HepG2 (cell line): ENCODE measurements at regions not wholly inside any gene's neighbourhood (a gene's known extent, or its start where the extent isn't known, plus 50 kb on each side); places are given as distances from the start of the nearest gene placed in this dataset.

Source experiments
- AKAP8 ChIP-seq: sonication (generic); formaldehyde crosslinking; IDR thresholded peaks from 2 replicates; pipeline ENCODE4 v1.5.1; 2020; ENCODE audit warnings: mild to moderate bottlenecking, missing genetic modification reagents
- PCBP2 ChIP-seq: fragments of 200-400 bp; formaldehyde crosslinking; optimal IDR thresholded peaks from 2 replicates; pipeline ENCODE3; 2018; ENCODE audit warnings: low read length, low read depth; ENCODE audit not compliant: poor library complexity, severe bottlenecking
- PRPF4 ChIP-seq: fragments of 200-400 bp; formaldehyde crosslinking; IDR thresholded peaks from 2 replicates; pipeline ENCODE4 v1.6.1; 2016; ENCODE audit warnings: low read length, low read depth; ENCODE audit not compliant: poor library complexity, severe bottlenecking
- RAD21 ChIP-seq: fragments of 450-650 bp; formaldehyde crosslinking; IDR thresholded peaks from 2 replicates; pipeline ENCODE4 v1.5.0; 2020; ENCODE audit warnings: mild to moderate bottlenecking
- SUZ12 ChIP-seq: fragments of 150-350 bp; IDR thresholded peaks from 2 replicates; pipeline ENCODE4 v1.6.1; 2014; ENCODE audit warnings: low read depth, low read length
- ZNF232 ChIP-seq: sonication (generic); formaldehyde crosslinking; IDR thresholded peaks from 2 replicates; pipeline ENCODE4 v1.4.0; 2020; ENCODE audit warnings: missing genetic modification reagents, borderline replicate concordance
- ZNF644 ChIP-seq: IDR thresholded peaks from 2 replicates; pipeline ENCODE4 v1.6.1; 2016; ENCODE audit warnings: low read depth
- TF ChIP-seq, protein P1 (sequence below), 2 experiments: sonication (generic) in 1 of 2; formaldehyde crosslinking in 1 of 2; IDR thresholded peaks; 2 replicates each; pipeline versions ENCODE4 v1.4.0 to v1.6.1; 2018 to 2020; ENCODE audit warnings: missing genetic modification reagents in 2 of 2, borderline replicate concordance in 1 of 2, low read depth in 1 of 2, mild to moderate bottlenecking in 1 of 2, missing biosample characterization in 1 of 2
- TF ChIP-seq, protein P2 (sequence below): sonication (generic); formaldehyde crosslinking; IDR thresholded peaks from 2 replicates; pipeline ENCODE4 v1.4.0; 2020; ENCODE audit warnings: missing genetic modification reagents, borderline replicate concordance
- TF ChIP-seq, protein P3 (sequence below): sonication (generic); formaldehyde crosslinking; IDR thresholded peaks from 2 replicates; pipeline ENCODE4 v1.5.1; 2020; ENCODE audit warnings: mild to moderate bottlenecking, missing genetic modification reagents
- TF ChIP-seq, protein P4 (sequence below): IDR thresholded peaks from 2 replicates; pipeline ENCODE4 v1.6.1; 2012; ENCODE audit warnings: inconsistent platforms
- TF ChIP-seq, protein P5 (sequence below): sonication (generic); formaldehyde crosslinking; IDR thresholded peaks from 2 replicates; pipeline ENCODE4 v1.5.0; 2020; ENCODE audit warnings: mild to moderate bottlenecking, missing genetic modification reagents, moderate library complexity
- TF ChIP-seq, protein P6 (sequence below): sonication (generic); formaldehyde crosslinking; IDR thresholded peaks from 2 replicates; pipeline ENCODE4 v1.8.0; 2022; ENCODE audit warnings: mild to moderate bottlenecking, missing genetic modification reagents; ENCODE audit not compliant: insufficient replicate concordance
- TF ChIP-seq, protein P7 (sequence below): sonication (generic); formaldehyde crosslinking; IDR thresholded peaks from 2 replicates; pipeline ENCODE4 v1.9.0; 2022; ENCODE audit warnings: missing genetic modification reagents, mild to moderate bottlenecking, borderline replicate concordance

DNA sequence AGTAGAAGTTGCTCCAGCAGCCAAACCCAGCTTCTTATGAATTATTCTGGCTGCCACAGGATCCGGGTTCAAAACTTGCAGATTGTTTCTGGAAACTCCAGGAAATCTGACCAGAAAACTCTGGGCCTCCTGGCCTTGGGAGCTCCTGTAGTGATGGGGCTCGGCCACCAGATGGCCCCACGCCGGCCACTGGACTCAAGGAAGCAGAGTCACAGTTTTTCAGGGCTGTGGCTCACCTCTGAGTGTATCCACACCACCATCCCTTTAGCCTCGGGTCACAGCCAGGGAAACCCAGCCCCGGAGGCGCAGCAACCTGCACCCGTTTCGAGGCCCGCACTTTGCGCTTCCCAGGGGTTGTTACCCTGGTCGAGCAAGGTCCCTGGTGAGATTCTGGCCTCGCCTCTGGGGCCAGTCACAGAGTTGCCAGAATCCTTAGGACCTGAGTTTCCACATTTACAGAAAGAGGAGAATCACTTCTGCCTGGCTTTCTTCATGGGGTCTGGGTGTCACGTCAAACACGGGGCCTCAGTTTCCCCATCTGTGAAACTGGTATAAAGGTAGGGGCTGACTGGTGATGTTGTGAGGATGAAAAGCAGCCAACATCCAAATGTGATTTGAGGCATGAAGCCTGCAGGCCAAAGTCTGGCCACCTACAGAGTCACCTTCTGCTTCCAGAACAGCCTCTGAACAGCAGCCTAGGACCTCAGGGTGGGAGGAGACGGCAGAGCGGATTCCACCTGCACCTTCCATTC, 53.5 kb upstream of the LCTL start (continued):
- TF ChIP-seq, protein P1, sequence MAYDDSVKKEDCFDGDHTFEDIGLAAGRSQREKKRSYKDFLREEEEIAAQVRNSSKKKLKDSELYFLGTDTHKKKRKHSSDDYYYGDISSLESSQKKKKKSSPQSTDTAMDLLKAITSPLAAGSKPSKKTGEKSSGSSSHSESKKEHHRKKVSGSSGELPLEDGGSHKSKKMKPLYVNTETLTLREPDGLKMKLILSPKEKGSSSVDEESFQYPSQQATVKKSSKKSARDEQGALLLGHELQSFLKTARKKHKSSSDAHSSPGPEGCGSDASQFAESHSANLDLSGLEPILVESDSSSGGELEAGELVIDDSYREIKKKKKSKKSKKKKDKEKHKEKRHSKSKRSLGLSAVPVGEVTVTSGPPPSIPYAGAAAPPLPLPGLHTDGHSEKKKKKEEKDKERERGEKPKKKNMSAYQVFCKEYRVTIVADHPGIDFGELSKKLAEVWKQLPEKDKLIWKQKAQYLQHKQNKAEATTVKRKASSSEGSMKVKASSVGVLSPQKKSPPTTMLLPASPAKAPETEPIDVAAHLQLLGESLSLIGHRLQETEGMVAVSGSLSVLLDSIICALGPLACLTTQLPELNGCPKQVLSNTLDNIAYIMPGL (CRISPR knock-in tag; IDR thresholded peaks at IDR 0.05; ENCODE audit: borderline replicate concordance in 1 of 2, low read depth in 1 of 2), result 0 out of 4 replicates have a peak, but pooled peaks of 1 of the 2 experiments have one; percentile 25
- TF ChIP-seq RAD21 (CRISPR knock-in tag), result peak; percentile 83
- TF ChIP-seq, protein P2, sequence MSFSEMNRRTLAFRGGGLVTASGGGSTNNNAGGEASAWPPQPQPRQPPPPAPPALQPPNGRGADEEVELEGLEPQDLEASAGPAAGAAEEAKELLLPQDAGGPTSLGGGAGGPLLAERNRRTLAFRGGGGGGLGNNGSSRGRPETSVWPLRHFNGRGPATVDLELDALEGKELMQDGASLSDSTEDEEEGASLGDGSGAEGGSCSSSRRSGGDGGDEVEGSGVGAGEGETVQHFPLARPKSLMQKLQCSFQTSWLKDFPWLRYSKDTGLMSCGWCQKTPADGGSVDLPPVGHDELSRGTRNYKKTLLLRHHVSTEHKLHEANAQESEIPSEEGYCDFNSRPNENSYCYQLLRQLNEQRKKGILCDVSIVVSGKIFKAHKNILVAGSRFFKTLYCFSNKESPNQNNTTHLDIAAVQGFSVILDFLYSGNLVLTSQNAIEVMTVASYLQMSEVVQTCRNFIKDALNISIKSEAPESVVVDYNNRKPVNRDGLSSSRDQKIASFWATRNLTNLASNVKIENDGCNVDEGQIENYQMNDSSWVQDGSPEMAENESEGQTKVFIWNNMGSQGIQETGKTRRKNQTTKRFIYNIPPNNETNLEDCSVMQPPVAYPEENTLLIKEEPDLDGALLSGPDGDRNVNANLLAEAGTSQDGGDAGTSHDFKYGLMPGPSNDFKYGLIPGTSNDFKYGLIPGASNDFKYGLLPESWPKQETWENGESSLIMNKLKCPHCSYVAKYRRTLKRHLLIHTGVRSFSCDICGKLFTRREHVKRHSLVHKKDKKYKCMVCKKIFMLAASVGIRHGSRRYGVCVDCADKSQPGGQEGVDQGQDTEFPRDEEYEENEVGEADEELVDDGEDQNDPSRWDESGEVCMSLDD, result no peak
- TF ChIP-seq PRPF4, result no peak
- TF ChIP-seq, protein P3, sequence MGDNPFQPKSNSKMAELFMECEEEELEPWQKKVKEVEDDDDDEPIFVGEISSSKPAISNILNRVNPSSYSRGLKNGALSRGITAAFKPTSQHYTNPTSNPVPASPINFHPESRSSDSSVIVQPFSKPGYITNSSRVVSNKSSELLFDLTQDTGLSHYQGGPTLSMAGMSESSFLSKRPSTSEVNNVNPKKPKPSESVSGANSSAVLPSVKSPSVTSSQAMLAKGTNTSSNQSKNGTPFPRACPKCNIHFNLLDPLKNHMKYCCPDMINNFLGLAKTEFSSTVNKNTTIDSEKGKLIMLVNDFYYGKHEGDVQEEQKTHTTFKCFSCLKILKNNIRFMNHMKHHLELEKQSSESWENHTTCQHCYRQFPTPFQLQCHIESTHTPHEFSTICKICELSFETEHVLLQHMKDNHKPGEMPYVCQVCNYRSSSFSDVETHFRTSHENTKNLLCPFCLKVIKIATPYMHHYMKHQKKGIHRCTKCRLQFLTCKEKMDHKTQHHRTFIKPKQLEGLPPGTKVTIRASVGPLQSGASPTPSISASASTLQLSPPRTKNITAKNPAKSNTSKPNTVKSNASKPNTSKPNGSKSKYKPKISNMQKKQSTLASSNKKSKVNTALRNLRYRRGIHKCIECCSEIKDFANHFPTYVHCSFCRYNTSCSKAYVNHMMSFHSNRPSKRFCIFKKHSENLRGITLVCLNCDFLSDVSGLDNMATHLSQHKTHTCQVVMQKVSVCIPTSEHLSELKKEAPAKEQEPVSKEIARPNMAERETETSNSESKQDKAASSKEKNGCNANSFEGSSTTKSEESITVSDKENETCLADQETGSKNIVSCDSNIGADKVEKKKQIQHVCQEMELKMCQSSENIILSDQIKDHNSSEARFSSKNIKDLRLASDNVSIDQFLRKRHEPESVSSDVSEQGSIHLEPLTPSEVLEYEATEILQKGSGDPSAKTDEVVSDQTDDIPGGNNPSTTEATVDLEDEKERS (CRISPR knock-in tag), result no peak
- no peak for TF ChIP-seq ZNF644 (CRISPR knock-in tag)
- TF ChIP-seq SUZ12, result no peak
- TF ChIP-seq PCBP2, result no peak
- no peak for TF ChIP-seq AKAP8 (CRISPR knock-in tag)
- TF ChIP-seq, protein P4, sequence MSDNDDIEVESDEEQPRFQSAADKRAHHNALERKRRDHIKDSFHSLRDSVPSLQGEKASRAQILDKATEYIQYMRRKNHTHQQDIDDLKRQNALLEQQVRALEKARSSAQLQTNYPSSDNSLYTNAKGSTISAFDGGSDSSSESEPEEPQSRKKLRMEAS, result no peak
- TF ChIP-seq, protein P5, sequence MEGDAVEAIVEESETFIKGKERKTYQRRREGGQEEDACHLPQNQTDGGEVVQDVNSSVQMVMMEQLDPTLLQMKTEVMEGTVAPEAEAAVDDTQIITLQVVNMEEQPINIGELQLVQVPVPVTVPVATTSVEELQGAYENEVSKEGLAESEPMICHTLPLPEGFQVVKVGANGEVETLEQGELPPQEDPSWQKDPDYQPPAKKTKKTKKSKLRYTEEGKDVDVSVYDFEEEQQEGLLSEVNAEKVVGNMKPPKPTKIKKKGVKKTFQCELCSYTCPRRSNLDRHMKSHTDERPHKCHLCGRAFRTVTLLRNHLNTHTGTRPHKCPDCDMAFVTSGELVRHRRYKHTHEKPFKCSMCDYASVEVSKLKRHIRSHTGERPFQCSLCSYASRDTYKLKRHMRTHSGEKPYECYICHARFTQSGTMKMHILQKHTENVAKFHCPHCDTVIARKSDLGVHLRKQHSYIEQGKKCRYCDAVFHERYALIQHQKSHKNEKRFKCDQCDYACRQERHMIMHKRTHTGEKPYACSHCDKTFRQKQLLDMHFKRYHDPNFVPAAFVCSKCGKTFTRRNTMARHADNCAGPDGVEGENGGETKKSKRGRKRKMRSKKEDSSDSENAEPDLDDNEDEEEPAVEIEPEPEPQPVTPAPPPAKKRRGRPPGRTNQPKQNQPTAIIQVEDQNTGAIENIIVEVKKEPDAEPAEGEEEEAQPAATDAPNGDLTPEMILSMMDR, result peak; percentile 84
- TF ChIP-seq, protein P6, sequence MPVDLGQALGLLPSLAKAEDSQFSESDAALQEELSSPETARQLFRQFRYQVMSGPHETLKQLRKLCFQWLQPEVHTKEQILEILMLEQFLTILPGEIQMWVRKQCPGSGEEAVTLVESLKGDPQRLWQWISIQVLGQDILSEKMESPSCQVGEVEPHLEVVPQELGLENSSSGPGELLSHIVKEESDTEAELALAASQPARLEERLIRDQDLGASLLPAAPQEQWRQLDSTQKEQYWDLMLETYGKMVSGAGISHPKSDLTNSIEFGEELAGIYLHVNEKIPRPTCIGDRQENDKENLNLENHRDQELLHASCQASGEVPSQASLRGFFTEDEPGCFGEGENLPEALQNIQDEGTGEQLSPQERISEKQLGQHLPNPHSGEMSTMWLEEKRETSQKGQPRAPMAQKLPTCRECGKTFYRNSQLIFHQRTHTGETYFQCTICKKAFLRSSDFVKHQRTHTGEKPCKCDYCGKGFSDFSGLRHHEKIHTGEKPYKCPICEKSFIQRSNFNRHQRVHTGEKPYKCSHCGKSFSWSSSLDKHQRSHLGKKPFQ, result no peak
- no peak for TF ChIP-seq ZNF232 (CRISPR knock-in tag)
- TF ChIP-seq, protein P7, sequence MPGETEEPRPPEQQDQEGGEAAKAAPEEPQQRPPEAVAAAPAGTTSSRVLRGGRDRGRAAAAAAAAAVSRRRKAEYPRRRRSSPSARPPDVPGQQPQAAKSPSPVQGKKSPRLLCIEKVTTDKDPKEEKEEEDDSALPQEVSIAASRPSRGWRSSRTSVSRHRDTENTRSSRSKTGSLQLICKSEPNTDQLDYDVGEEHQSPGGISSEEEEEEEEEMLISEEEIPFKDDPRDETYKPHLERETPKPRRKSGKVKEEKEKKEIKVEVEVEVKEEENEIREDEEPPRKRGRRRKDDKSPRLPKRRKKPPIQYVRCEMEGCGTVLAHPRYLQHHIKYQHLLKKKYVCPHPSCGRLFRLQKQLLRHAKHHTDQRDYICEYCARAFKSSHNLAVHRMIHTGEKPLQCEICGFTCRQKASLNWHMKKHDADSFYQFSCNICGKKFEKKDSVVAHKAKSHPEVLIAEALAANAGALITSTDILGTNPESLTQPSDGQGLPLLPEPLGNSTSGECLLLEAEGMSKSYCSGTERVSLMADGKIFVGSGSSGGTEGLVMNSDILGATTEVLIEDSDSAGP, result peak; percentile 18; the same call in 1 of the 2 replicates
